HG02973 (cell line): ENCODE measurements at regions not wholly inside any gene's neighbourhood (a gene's known extent, or its start where the extent isn't known, plus 50 kb on each side); places are given as distances from the start of the nearest gene placed in this dataset.
"Not testable (repeated sequence)": the region's sequence is repeated elsewhere in the genome, so short reads cannot be mapped to it uniquely, and the experiment has no call there.

Experiments used
- ATAC-seq: cut with Tn5 transposase; IDR thresholded peaks from one replicate; pipeline ENCODE4 v1.9.1; 2021; ENCODE audit warnings: moderate library complexity; ENCODE audit not compliant: unreplicated experiment

- no peak for ATAC-seq
Measured at GRCh38 chr5:130514984-130515690, 610.9 kb downstream of the CHSY3 start.

GRCh38 chr5:130502702-130503101 is 598.4 kb downstream of the CHSY3 start:
- ATAC-seq, result no peak

- ATAC-seq, result no peak
Measured at GRCh38 chr5:130501151-130501865, 597.0 kb downstream of the CHSY3 start.

GRCh38 chr5:130500495-130500894 is 596.2 kb downstream of the CHSY3 start:
- not testable (repeated sequence) for ATAC-seq

GRCh38 chr5:130496215-130496614 is 592.0 kb downstream of the CHSY3 start:
- ATAC-seq, result no peak

GRCh38 chr5:130488252-130488651 is 584.0 kb downstream of the CHSY3 start:
- no peak for ATAC-seq

- no peak for ATAC-seq
Measured at GRCh38 chr5:130479045-130479804, 575.0 kb downstream of the CHSY3 start.

- ATAC-seq, result no peak
Measured at GRCh38 chr5:130476325-130476724, 572.1 kb downstream of the CHSY3 start.

GRCh38 chr5:130462516-130462915 is 558.3 kb downstream of the CHSY3 start:
- ATAC-seq, result no peak

GRCh38 chr5:130455175-130455574 is 550.9 kb downstream of the CHSY3 start:
- ATAC-seq, result no peak

GRCh38 chr5:130452744-130453143 is 548.5 kb downstream of the CHSY3 start:
- ATAC-seq, result no peak

- ATAC-seq, result no peak
Measured at GRCh38 chr5:130436430-130436829, 532.2 kb downstream of the CHSY3 start.

- no peak for ATAC-seq
Measured at GRCh38 chr5:130427222-130427955, 523.1 kb downstream of the CHSY3 start.

- no peak for ATAC-seq
Measured at GRCh38 chr5:130425424-130425823, 521.2 kb downstream of the CHSY3 start.

- ATAC-seq, result no peak
Measured at GRCh38 chr5:130424341-130424740, 520.1 kb downstream of the CHSY3 start.

GRCh38 chr5:130402906-130403305 is 498.6 kb downstream of the CHSY3 start:
- no peak for ATAC-seq

GRCh38 chr5:130400091-130400490 is 495.8 kb downstream of the CHSY3 start:
- ATAC-seq, result no peak

GRCh38 chr5:130398825-130399224 is 494.6 kb downstream of the CHSY3 start:
- ATAC-seq, result no peak

- not testable (repeated sequence) for ATAC-seq
Measured at GRCh38 chr5:130397727-130398126, 493.5 kb downstream of the CHSY3 start.

GRCh38 chr5:130397132-130397531 is 492.9 kb downstream of the CHSY3 start:
- no peak for ATAC-seq

- not testable (repeated sequence) for ATAC-seq
Measured at GRCh38 chr5:130391727-130392264, 487.5 kb downstream of the CHSY3 start.
